Lung (tissue), 11 donors: ENCODE measurements at regions not wholly inside any gene's neighbourhood (a gene's known extent, or its start where the extent isn't known, plus 50 kb on each side); places are given as distances from the start of the nearest gene placed in this dataset.

Source experiments
- ATAC-seq: fragments of 200-7000 bp; cut with Tn5 transposase; one replicate; pipeline ENCODE4 v1.9.1; 2020; ENCODE audit warnings: moderate number of reproducible peaks; ENCODE audit not compliant: insufficient read depth, low FRiP score
- DNase-seq, 3 donors: peaks; one replicate each; pipeline ENCODE4 v3.0.0-alpha.2; 2013 to 2017
- H3K27ac ChIP-seq, 2 donors: one replicate each; pipeline ENCODE4 v1.5.1; 2013; ENCODE audit warnings: mild to moderate bottlenecking in 2 of 2, moderate library complexity in 2 of 2, control low read depth in 1 of 2, inconsistent platforms in 1 of 2, low read depth in 1 of 2, low read length in 1 of 2
- H3K27me3 ChIP-seq, 3 donors: one replicate each; pipeline ENCODE4 v1.5.1; 2013; ENCODE audit warnings: low read length in 2 of 3; ENCODE audit not compliant: control insufficient read depth in 3 of 3, insufficient read depth in 3 of 3
- H3K36me3 ChIP-seq, 4 donors: one replicate each; pipeline ENCODE4 v1.5.1; 2013; ENCODE audit warnings: low read length in 4 of 4, mild to moderate bottlenecking in 1 of 4, moderate library complexity in 1 of 4; ENCODE audit not compliant: control insufficient read depth in 4 of 4, insufficient read depth in 4 of 4
- H3K4me1 ChIP-seq, 5 donors: one replicate each; pipeline ENCODE4 v1.5.1; 2013; ENCODE audit warnings: low read length in 5 of 5, mild to moderate bottlenecking in 2 of 5, moderate library complexity in 1 of 5; ENCODE audit not compliant: control insufficient read depth in 5 of 5, insufficient read depth in 5 of 5
- H3K4me3 ChIP-seq: one replicate; pipeline ENCODE4 v1.5.1; 2013; ENCODE audit warnings: mild to moderate bottlenecking, control low read depth, moderate library complexity
- H3K9ac ChIP-seq, 2 donors: one replicate each; pipeline ENCODE4 v1.5.1; 2013; ENCODE audit warnings: low read length in 2 of 2, control low read depth in 1 of 2; ENCODE audit not compliant: insufficient read depth in 1 of 2
- H3K9me3 ChIP-seq, 4 donors: one replicate each; pipeline ENCODE4 v1.5.1; 2013; ENCODE audit warnings: low read length in 3 of 4, mild to moderate bottlenecking in 1 of 4, moderate library complexity in 1 of 4; ENCODE audit not compliant: control insufficient read depth in 4 of 4, insufficient read depth in 3 of 4
- WGBS, 2 donors: extraction: QIAGEN DNeasy Blood & Tissue Kit; methylation state at CpG; one replicate each; pipeline ENCODE4 v1.1.7; 2013; 5-methylcytosine and 5-hydroxymethylcytosine counted together
- TF ChIP-seq, protein P1 (sequence below): IDR thresholded peaks from 2 replicates; pipeline ENCODE4 v1.5.1; 2012; ENCODE audit warnings: mild to moderate bottlenecking; ENCODE audit errors: control extremely low read depth, extremely low read depth
- donor health status: control.
- donor health status: control.
- donor health status: Bipolar disorder and iron deficiency.
- donor health status: healthy.
- donor health status: DM: yes; HTN: yes; CAD: no.

DNA sequence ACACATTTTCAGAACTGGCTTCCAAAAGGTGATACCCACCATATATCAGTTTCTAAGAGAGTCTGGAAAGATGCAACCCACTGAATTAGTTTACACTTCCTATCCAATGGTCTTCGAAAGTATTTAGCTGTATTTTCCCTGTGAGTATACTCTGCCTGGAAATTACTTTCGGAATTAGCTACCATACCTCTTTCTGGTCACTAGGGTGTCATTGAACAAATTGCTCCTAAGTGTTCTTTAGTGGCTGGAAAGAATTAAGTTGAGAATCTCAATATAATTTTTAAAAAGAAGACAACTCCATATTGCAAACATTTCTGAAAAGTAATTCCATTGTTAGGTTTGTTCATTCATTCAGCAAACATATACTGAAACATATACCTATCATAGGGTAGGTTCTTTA, 283.1 kb upstream of the SSTR1 start:
- ATAC-seq: no peak
- Histone ChIP-seq H3K9ac (no peak overlapping the region), H3K9me3 (no peaks in the 10 kb centered on the region), H3K4me1 (no peaks in the 10 kb centered on the region), H3K36me3 (no peaks in the 10 kb centered on the region), H3K4me3 (no peak overlapping the region), H3K27ac (no peak overlapping the region), H3K27me3 (no peaks in the 10 kb centered on the region)
- WGBS, 2 donors: 93 to 95% methylated on average over 2 of the region's 2 CpGs
- TF ChIP-seq, protein P1, sequence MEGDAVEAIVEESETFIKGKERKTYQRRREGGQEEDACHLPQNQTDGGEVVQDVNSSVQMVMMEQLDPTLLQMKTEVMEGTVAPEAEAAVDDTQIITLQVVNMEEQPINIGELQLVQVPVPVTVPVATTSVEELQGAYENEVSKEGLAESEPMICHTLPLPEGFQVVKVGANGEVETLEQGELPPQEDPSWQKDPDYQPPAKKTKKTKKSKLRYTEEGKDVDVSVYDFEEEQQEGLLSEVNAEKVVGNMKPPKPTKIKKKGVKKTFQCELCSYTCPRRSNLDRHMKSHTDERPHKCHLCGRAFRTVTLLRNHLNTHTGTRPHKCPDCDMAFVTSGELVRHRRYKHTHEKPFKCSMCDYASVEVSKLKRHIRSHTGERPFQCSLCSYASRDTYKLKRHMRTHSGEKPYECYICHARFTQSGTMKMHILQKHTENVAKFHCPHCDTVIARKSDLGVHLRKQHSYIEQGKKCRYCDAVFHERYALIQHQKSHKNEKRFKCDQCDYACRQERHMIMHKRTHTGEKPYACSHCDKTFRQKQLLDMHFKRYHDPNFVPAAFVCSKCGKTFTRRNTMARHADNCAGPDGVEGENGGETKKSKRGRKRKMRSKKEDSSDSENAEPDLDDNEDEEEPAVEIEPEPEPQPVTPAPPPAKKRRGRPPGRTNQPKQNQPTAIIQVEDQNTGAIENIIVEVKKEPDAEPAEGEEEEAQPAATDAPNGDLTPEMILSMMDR: no peak
- DNase-seq: no peak

DNA sequence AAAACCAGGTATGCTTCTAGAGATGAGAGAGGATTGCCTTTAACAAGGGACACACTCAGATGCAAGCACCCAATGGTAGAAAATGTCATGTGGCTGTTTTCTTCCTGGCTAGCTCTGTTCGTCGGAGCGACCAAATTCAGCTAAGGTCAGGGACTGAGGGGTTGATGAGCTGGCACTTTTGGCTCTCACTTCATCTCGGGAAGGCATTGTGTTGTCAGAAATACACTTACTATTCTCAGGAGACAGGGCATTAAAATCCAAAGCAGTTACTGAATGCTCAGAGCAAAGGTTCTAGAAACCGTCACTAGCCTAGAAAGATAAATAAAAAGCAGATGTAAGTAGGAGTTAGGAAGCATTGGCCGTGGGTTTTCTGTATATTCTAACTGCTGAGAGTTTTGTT, 275.7 kb upstream of the SSTR1 start:
- Histone ChIP-seq H3K4me1 (peaks cover 0 to 19% (median 0%) of the 10 kb centered on the region in 5 donors), H3K27me3 (no peaks in the 10 kb centered on the region), H3K9ac (no peak overlapping the region), H3K4me3 (no peak overlapping the region), H3K9me3 (no peaks in the 10 kb centered on the region), H3K27ac (no peak overlapping the region), H3K36me3 (no peaks in the 10 kb centered on the region)
- DNase-seq (peak; percentile 78 to 91 (median 89)), ATAC-seq (no peak)
- 69 to 85% methylated on average over 6 of the region's 6 CpGs for WGBS, 2 donors
- TF ChIP-seq, protein P1: no peak

DNA sequence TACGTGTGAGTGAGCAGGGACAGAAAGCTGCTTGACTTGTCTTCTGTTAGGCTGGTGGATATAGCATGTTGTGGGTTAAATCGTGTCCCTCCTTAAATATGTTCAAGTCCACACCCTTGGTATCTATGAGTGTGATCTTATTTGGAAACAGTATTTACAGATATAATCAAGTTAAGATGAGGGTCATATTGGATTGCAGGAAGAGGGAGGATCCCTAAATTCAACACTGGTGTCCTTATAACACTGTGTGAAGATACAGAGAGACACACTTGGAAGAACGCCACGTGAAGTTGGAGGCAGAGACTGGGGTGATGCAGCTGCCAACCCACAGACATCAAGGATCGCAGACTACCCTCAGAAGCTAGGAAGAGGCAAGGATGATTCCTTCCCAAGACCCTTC, 275.2 kb upstream of the SSTR1 start:
- no peak for ATAC-seq
- WGBS, 2 donors: 66 to 78% methylated on average over 5 of the region's 5 CpGs
- no peak overlapping the region for H3K9ac ChIP-seq
- DNase-seq: peak in 2 of 3 donors; percentile 41 to 61
- no peak overlapping the region for H3K27ac ChIP-seq
- no peaks in the 10 kb centered on the region for H3K9me3 ChIP-seq
- H3K4me1 ChIP-seq: peaks cover 0 to 19% (median 0%) of the 10 kb centered on the region in 5 donors
- TF ChIP-seq, protein P1: no peak
- no peak overlapping the region for H3K4me3 ChIP-seq
- H3K27me3 ChIP-seq: no peaks in the 10 kb centered on the region
- H3K36me3 ChIP-seq: no peaks in the 10 kb centered on the region

GRCh38 chr14:37936971-37937370, 270.7 kb upstream of the SSTR1 start:
- H3K4me1 ChIP-seq: peaks cover 0 to 12% (median 0%) of the 10 kb centered on the region in 5 donors
- WGBS, 2 donors: 65 to 75% methylated on average over 2 of the region's 2 CpGs
- no peak overlapping the region for H3K4me3 ChIP-seq
- no peaks in the 10 kb centered on the region for H3K9me3 ChIP-seq
- no peak overlapping the region for H3K27ac ChIP-seq
- TF ChIP-seq, protein P1: no peak
- H3K9ac ChIP-seq: no peak overlapping the region
- no peaks in the 10 kb centered on the region for H3K27me3 ChIP-seq
- DNase-seq (no peak), ATAC-seq (no peak)
- no peaks in the 10 kb centered on the region for H3K36me3 ChIP-seq
